Ishikawa (cell line): ENCODE measurements at regions not wholly inside any gene's neighbourhood (a gene's known extent, or its start where the extent isn't known, plus 50 kb on each side); places are given as distances from the start of the nearest gene placed in this dataset.

Experiments
- EGR1 ChIP-seq: IDR thresholded peaks from 2 replicates; pipeline ENCODE4 v1.6.1; 2012
- EP300 ChIP-seq: IDR thresholded peaks from 2 replicates; pipeline ENCODE4 v1.6.1; 2012; ENCODE audit warnings: borderline replicate concordance
- FOXM1 ChIP-seq: IDR thresholded peaks from 2 replicates; pipeline ENCODE4 v1.6.1; 2012; ENCODE audit warnings: low read depth, borderline replicate concordance
- TAF1 ChIP-seq: IDR thresholded peaks from 2 replicates; pipeline ENCODE4 v1.6.1; 2012; ENCODE audit warnings: low read depth, mild to moderate bottlenecking
- TCF12 ChIP-seq: IDR thresholded peaks from 2 replicates; pipeline ENCODE4 v1.6.1; 2012; ENCODE audit warnings: low read depth
- YY1 ChIP-seq: IDR thresholded peaks from 2 replicates; pipeline ENCODE4 v1.6.1; 2012; ENCODE audit warnings: low read depth
- TF ChIP-seq, protein P1 (sequence below): IDR thresholded peaks from 2 replicates; pipeline ENCODE4 v1.6.1; 2012; ENCODE audit warnings: low read depth, mild to moderate bottlenecking

DNA sequence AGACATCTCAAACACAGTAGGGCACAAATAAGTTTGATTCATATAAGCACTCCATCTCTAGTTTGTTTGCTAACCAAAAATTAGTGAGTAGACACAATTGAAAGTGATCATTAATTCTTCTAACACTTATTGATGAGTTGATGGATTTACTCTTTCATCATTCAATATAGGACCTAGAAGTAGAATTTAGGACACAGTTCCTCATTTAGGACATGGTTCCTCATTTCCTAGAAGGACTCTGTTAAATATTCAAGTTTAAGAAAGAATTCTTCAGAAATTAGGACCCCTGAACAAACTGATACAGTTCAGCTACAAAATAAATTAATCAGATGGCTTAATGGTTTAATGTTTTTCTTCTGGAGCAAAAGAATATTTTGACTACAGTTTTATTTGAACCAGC, 143.5 kb upstream of the PRR16 start:
- TF ChIP-seq EP300 (no peak), TCF12 (no peak), EGR1 (no peak), TAF1 (no peak), FOXM1 (no peak), YY1 (no peak)
- TF ChIP-seq, protein P1, sequence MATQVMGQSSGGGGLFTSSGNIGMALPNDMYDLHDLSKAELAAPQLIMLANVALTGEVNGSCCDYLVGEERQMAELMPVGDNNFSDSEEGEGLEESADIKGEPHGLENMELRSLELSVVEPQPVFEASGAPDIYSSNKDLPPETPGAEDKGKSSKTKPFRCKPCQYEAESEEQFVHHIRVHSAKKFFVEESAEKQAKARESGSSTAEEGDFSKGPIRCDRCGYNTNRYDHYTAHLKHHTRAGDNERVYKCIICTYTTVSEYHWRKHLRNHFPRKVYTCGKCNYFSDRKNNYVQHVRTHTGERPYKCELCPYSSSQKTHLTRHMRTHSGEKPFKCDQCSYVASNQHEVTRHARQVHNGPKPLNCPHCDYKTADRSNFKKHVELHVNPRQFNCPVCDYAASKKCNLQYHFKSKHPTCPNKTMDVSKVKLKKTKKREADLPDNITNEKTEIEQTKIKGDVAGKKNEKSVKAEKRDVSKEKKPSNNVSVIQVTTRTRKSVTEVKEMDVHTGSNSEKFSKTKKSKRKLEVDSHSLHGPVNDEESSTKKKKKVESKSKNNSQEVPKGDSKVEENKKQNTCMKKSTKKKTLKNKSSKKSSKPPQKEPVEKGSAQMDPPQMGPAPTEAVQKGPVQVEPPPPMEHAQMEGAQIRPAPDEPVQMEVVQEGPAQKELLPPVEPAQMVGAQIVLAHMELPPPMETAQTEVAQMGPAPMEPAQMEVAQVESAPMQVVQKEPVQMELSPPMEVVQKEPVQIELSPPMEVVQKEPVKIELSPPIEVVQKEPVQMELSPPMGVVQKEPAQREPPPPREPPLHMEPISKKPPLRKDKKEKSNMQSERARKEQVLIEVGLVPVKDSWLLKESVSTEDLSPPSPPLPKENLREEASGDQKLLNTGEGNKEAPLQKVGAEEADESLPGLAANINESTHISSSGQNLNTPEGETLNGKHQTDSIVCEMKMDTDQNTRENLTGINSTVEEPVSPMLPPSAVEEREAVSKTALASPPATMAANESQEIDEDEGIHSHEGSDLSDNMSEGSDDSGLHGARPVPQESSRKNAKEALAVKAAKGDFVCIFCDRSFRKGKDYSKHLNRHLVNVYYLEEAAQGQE: no peak
